Smooth muscle cell (in vitro differentiated cells): ENCODE measurements at regions not wholly inside any gene's neighbourhood (a gene's known extent, or its start where the extent isn't known, plus 50 kb on each side); places are given as distances from the start of the nearest gene placed in this dataset.
"Not testable (repeated sequence)": the region's sequence is repeated elsewhere in the genome, so short reads cannot be mapped to it uniquely, and the experiment has no call there.

Experiments used
- DNase-seq: peaks from one replicate; lab custom pipeline; 2025; ENCODE audit not compliant: unreplicated experiment; lab: John Stamatoyannopoulos, UW
- H2AFZ ChIP-seq: fragments of 200-600 bp; sonication (generic); 2 replicates; pipeline ENCODE4 v1.6.0; 2016; ENCODE audit warnings: antibody characterized with exemption, low read depth, mild to moderate bottlenecking
- H3F3A ChIP-seq: fragments of 200-600 bp; sonication (generic); 2 replicates; pipeline ENCODE4 v1.6.0; 2017; ENCODE audit warnings: antibody characterized with exemption, low read depth
- H3K27ac ChIP-seq: fragments of 200-600 bp; sonication (generic); 2 replicates; pipeline ENCODE4 v1.5.1; 2016; ENCODE audit warnings: low read depth, mild to moderate bottlenecking
- H3K27me3 ChIP-seq: fragments of 200-600 bp; sonication (generic); 2 replicates; pipeline ENCODE4 v1.6.1; 2016; ENCODE audit warnings: low read depth, mild to moderate bottlenecking
- H3K36me3 ChIP-seq: fragments of 200-600 bp; sonication (generic); 2 replicates; pipeline ENCODE4 v1.5.1; 2016; ENCODE audit warnings: low read depth
- H3K4me1 ChIP-seq: fragments of 200-600 bp; sonication (generic); 2 replicates; pipeline ENCODE4 v1.5.1; 2016; ENCODE audit warnings: low read depth
- H3K4me2 ChIP-seq: fragments of 200-600 bp; sonication (generic); 2 replicates; pipeline ENCODE4 v1.6.0; 2016; ENCODE audit warnings: mild to moderate bottlenecking
- H3K4me3 ChIP-seq: fragments of 200-600 bp; sonication (generic); 2 replicates; pipeline ENCODE4 v1.5.1; 2016; ENCODE audit warnings: mild to moderate bottlenecking
- H3K79me2 ChIP-seq: fragments of 200-600 bp; sonication (generic); 2 replicates; pipeline ENCODE4 v1.6.0; 2016; ENCODE audit warnings: low read depth, mild to moderate bottlenecking
- H3K9ac ChIP-seq: fragments of 200-600 bp; sonication (generic); 2 replicates; pipeline ENCODE4 v1.6.0; 2016; ENCODE audit warnings: low read depth
- H3K9me3 ChIP-seq: fragments of 200-600 bp; sonication (generic); replicated peaks from 2 replicates; pipeline ENCODE4 v1.5.1; 2016; ENCODE audit warnings: low read depth
- H4K20me1 ChIP-seq: fragments of 200-600 bp; sonication (generic); 2 replicates; pipeline ENCODE4 v1.6.0; 2016; ENCODE audit warnings: low read depth
- CTCF ChIP-seq: fragments of 200-600 bp; sonication (generic); IDR thresholded peaks from 2 replicates; pipeline ENCODE4 v1.5.1; 2017; ENCODE audit warnings: borderline replicate concordance, mild to moderate bottlenecking, antibody characterized with exemption; ENCODE audit not compliant: insufficient read depth, poor library complexity, severe bottlenecking
- WGBS: methylation state at CpG from one replicate; pipeline ENCODE4 v1.1.7; 2016; ENCODE audit warnings: low lambda C conversion rate; 5-methylcytosine and 5-hydroxymethylcytosine counted together

DNA sequence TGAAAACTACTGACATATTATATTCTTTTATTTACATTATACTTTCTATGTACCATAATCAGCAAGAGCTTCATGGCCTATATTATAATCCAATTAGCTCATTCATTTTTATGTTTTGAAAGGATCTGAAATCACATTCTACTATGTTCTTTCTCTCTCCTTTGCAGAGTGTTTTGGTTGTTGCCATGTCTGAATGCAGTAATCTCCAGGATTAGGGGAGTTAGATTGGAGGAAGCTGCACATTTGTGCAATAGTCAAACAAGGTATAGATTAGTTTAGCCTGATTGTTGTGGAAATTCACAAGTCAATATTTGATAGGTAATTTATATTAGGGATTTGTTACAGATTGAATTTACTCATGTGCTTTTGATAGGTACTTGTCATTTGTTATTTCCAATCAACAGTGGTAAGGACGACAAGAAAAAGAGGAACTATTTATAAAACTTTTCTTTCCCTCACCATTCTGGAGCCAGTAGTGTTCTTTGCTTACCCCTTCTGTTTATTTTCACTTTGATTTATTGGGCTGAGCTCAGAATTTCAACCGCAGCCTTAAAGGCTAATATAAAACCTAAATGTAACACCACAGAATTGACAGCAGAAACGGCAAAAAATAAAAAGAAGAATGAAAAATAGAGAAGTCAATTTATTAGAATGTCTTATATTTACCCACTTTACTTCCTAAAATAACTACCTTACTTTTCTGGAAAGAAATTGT, 597.0 kb downstream of the CHSY3 start:
- Histone ChIP-seq H2AFZ (peak overlapping the region; percentile 15), H3K4me1 (no peaks in the 10 kb centered on the region), H3K4me3 (no peak overlapping the region), H3K9me3 (no peaks in the 10 kb centered on the region), H3K4me2 (peak overlapping the region; percentile 64), H3K9ac (no peak overlapping the region), H3K27me3 (no peaks in the 10 kb centered on the region), H4K20me1 (no peaks in the 10 kb centered on the region), H3F3A (peaks cover 4% of the 10 kb centered on the region), H3K27ac (peak overlapping the region; percentile 81), H3K36me3 (no peaks in the 10 kb centered on the region), H3K79me2 (no peaks in the 10 kb centered on the region)
- no peak for DNase-seq
- TF ChIP-seq CTCF: no peak
- 12% methylated on average over 3 of the region's 3 CpGs for WGBS

- peak overlapping the region; percentile 81 for H3K27ac ChIP-seq
- not testable (repeated sequence) for H3K9me3 ChIP-seq, H3K9ac ChIP-seq, H2AFZ ChIP-seq, H3K4me2 ChIP-seq, H3F3A ChIP-seq, DNase-seq, H3K27me3 ChIP-seq, H3K4me3 ChIP-seq, H4K20me1 ChIP-seq, H3K79me2 ChIP-seq, H3K4me1 ChIP-seq, H3K36me3 ChIP-seq
- WGBS: 89% methylated on average over 4 of the region's 4 CpGs
Observed at GRCh38 chr5:130500495-130500894, 596.2 kb downstream of the CHSY3 start.

- no peaks in the 10 kb centered on the region for H3K79me2 ChIP-seq
- H3F3A ChIP-seq: no peaks in the 10 kb centered on the region
- no peaks in the 10 kb centered on the region for H3K27me3 ChIP-seq
- no peak for TF ChIP-seq CTCF
- no peak for DNase-seq
- no peak overlapping the region for H2AFZ ChIP-seq
- H3K36me3 ChIP-seq: no peaks in the 10 kb centered on the region
- H3K9ac ChIP-seq: no peak overlapping the region
- H4K20me1 ChIP-seq: no peaks in the 10 kb centered on the region
- no peak overlapping the region for H3K27ac ChIP-seq
- no peaks in the 10 kb centered on the region for H3K9me3 ChIP-seq
- no peak overlapping the region for H3K4me3 ChIP-seq
- H3K4me2 ChIP-seq: no peak overlapping the region
- no peaks in the 10 kb centered on the region for H3K4me1 ChIP-seq
- 92% methylated on average over 1 of the region's 1 CpG for WGBS
Observed at GRCh38 chr5:130496215-130496614, 592.0 kb downstream of the CHSY3 start.

DNA sequence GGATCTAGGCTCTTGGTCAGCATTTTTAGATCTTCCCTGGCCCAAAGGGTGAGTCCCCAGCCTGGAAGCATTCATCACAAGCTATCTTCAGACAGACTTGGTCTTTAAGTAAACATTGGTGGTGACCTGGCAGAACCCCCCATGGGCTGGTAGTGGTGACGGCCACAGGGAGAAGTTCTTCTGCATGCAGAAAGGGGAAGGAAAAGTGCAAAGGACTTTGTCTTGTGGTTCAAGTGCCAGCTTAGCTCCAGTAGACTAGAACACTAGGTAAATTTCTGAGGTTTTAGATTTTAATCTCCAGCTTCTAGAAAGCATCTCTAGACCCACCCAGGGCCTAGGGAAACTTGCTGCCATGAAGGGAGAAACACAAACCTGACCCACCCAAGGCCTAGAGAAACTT, 584.0 kb downstream of the CHSY3 start:
- Histone ChIP-seq H2AFZ (no peak overlapping the region), H3K27ac (no peak overlapping the region), H3K79me2 (no peaks in the 10 kb centered on the region), H3K27me3 (no peaks in the 10 kb centered on the region), H3K9ac (no peak overlapping the region), H3K36me3 (no peaks in the 10 kb centered on the region), H3K9me3 (no peaks in the 10 kb centered on the region), H3K4me3 (no peak overlapping the region), H3F3A (no peaks in the 10 kb centered on the region), H3K4me1 (no peaks in the 10 kb centered on the region), H4K20me1 (no peaks in the 10 kb centered on the region), H3K4me2 (no peak overlapping the region)
- 88% methylated on average over 1 of the region's 1 CpG for WGBS
- no peak for TF ChIP-seq CTCF
- no peak for DNase-seq
